Thymus (tissue), 11 donors: ENCODE measurements at regions not wholly inside any gene's neighbourhood (a gene's known extent, or its start where the extent isn't known, plus 50 kb on each side); places are given as distances from the start of the nearest gene placed in this dataset.
A peak's percentile ranks its signal among the peaks of the same experiment; 100 is the strongest.
"Not testable (repeated sequence)": the region's sequence is repeated elsewhere in the genome, so short reads cannot be mapped to it uniquely, and the experiment has no call there.

ENCODE experiments used
- DNase-seq, 9 donors: peaks; one replicate each; pipeline ENCODE4 v3.0.0-alpha.2; 2013; ENCODE audit warnings: low spot score in 9 of 9, low read depth in 6 of 9, missing footprints in 1 of 9
- H3K27ac ChIP-seq, 2 donors: one replicate each; pipeline ENCODE4 v1.5.1; 2013; ENCODE audit warnings: control low read depth in 1 of 2, low read depth in 1 of 2, low read length in 1 of 2, mild to moderate bottlenecking in 1 of 2, moderate library complexity in 1 of 2
- H3K27me3 ChIP-seq, 2 donors: one replicate each; pipeline ENCODE4 v1.5.1; 2013; ENCODE audit warnings: low read length in 1 of 2; ENCODE audit not compliant: control insufficient read depth in 2 of 2, insufficient read depth in 1 of 2
- H3K36me3 ChIP-seq, 2 donors: one replicate each; pipeline ENCODE4 v1.5.1; 2013; ENCODE audit warnings: low read length in 1 of 2, mild to moderate bottlenecking in 1 of 2, moderate library complexity in 1 of 2; ENCODE audit not compliant: control insufficient read depth in 2 of 2, insufficient read depth in 2 of 2
- H3K4me1 ChIP-seq, 2 donors: one replicate each; pipeline ENCODE4 v1.5.1; 2013; ENCODE audit warnings: low read length in 2 of 2; ENCODE audit not compliant: control insufficient read depth in 2 of 2, insufficient read depth in 2 of 2
- H3K4me3 ChIP-seq, 2 donors: one replicate each; pipeline ENCODE4 v1.5.1; 2013; ENCODE audit warnings: low read length in 2 of 2, control low read depth in 1 of 2, mild to moderate bottlenecking in 1 of 2
- H3K9me3 ChIP-seq, 2 donors: one replicate each; pipeline ENCODE4 v1.5.1; 2013; ENCODE audit warnings: low read length in 1 of 2, mild to moderate bottlenecking in 1 of 2; ENCODE audit not compliant: control insufficient read depth in 2 of 2, insufficient read depth in 1 of 2
- whole genome bisulfite sequencing: extraction: QIAGEN DNeasy Blood & Tissue Kit; methylation state at CpG from one replicate; pipeline ENCODE4 v1.1.7; 2013; 5-methylcytosine and 5-hydroxymethylcytosine counted together
- donor health status: healthy.

GRCh38 chr6:6483733-6484132, 104.8 kb upstream of the LY86 start:
- Histone ChIP-seq H3K27me3 (no peaks in the 10 kb centered on the region), H3K36me3 (no peaks in the 10 kb centered on the region), H3K4me1 (no peaks in the 10 kb centered on the region), H3K4me3 (no peak overlapping the region), H3K27ac (no peak overlapping the region), H3K9me3 (no peaks in the 10 kb centered on the region)
- DNase-seq: no peak
- WGBS: 98% methylated on average over 2 of the region's 2 CpGs

GRCh38 chr6:6484681-6485080, 103.8 kb upstream of the LY86 start:
- Histone ChIP-seq H3K4me3 (no peak overlapping the region), H3K9me3 (no peaks in the 10 kb centered on the region), H3K27ac (no peak overlapping the region), H3K4me1 (no peaks in the 10 kb centered on the region), H3K36me3 (no peaks in the 10 kb centered on the region), H3K27me3 (no peaks in the 10 kb centered on the region)
- WGBS: 90% methylated on average over 4 of the region's 4 CpGs
- DNase-seq: no peak

GRCh38 chr6:6486595-6486994, 101.9 kb upstream of the LY86 start:
- WGBS: 39% methylated on average over 3 of the region's 3 CpGs
- H3K27ac ChIP-seq: no peak overlapping the region
- DNase-seq: no peak
- no peak overlapping the region for H3K4me3 ChIP-seq
- no peaks in the 10 kb centered on the region for H3K36me3 ChIP-seq
- H3K9me3 ChIP-seq: no peaks in the 10 kb centered on the region
- no peaks in the 10 kb centered on the region for H3K27me3 ChIP-seq
- no peaks in the 10 kb centered on the region for H3K4me1 ChIP-seq

- WGBS: 90% methylated on average over 4 of the region's 4 CpGs
- DNase-seq: no peak
- Histone ChIP-seq H3K4me1 (no peaks in the 10 kb centered on the region), H3K9me3 (no peaks in the 10 kb centered on the region), H3K27ac (no peak overlapping the region), H3K27me3 (no peaks in the 10 kb centered on the region), H3K36me3 (no peaks in the 10 kb centered on the region), H3K4me3 (no peak overlapping the region)
Observed at GRCh38 chr6:6491761-6492160, 96.8 kb upstream of the LY86 start.

- Histone ChIP-seq H3K9me3 (no peaks in the 10 kb centered on the region), H3K27ac (no peak overlapping the region), H3K36me3 (no peaks in the 10 kb centered on the region), H3K4me1 (no peaks in the 10 kb centered on the region), H3K27me3 (no peaks in the 10 kb centered on the region), H3K4me3 (no peak overlapping the region)
- DNase-seq: no peak
- 86% methylated on average over 5 of the region's 5 CpGs for WGBS
Observed at GRCh38 chr6:6492675-6493074, 95.8 kb upstream of the LY86 start.

- H3K4me1 ChIP-seq, H3K9me3 ChIP-seq, H3K4me3 ChIP-seq, H3K27me3 ChIP-seq, H3K27ac ChIP-seq, H3K36me3 ChIP-seq: not testable (repeated sequence)
- WGBS: 88% methylated on average over 7 of the region's 7 CpGs
- peak in 2 of 9 donors; percentile 24 to 28 for DNase-seq
Observed at GRCh38 chr6:6494139-6494538, 94.4 kb upstream of the LY86 start.

GRCh38 chr6:6494677-6495076, 93.8 kb upstream of the LY86 start:
- no peaks in the 10 kb centered on the region for H3K4me1 ChIP-seq
- peak in 3 of 9 donors; percentile 21 to 49 (median 28) for DNase-seq
- no peak overlapping the region for H3K27ac ChIP-seq
- no peaks in the 10 kb centered on the region for H3K27me3 ChIP-seq
- WGBS: 47% methylated on average over 6 of the region's 6 CpGs
- no peaks in the 10 kb centered on the region for H3K36me3 ChIP-seq
- no peak overlapping the region for H3K4me3 ChIP-seq
- no peaks in the 10 kb centered on the region for H3K9me3 ChIP-seq

- WGBS: 95% methylated on average over 3 of the region's 3 CpGs
- Histone ChIP-seq H3K27ac (no peak overlapping the region), H3K9me3 (no peaks in the 10 kb centered on the region), H3K27me3 (no peaks in the 10 kb centered on the region), H3K4me3 (no peak overlapping the region), H3K4me1 (no peaks in the 10 kb centered on the region), H3K36me3 (no peaks in the 10 kb centered on the region)
- no peak for DNase-seq
Observed at GRCh38 chr6:6495851-6496250, 92.7 kb upstream of the LY86 start.

- no peak for DNase-seq
- no peaks in the 10 kb centered on the region for H3K4me1 ChIP-seq
Observed at GRCh38 chr6:6497541-6497940, 91.0 kb upstream of the LY86 start.

GRCh38 chr6:6497976-6498375, 90.5 kb upstream of the LY86 start:
- H3K9me3 ChIP-seq: no peaks in the 10 kb centered on the region
- H3K4me1 ChIP-seq: no peaks in the 10 kb centered on the region
- no peak overlapping the region for H3K4me3 ChIP-seq
- no peaks in the 10 kb centered on the region for H3K36me3 ChIP-seq
- 95% methylated on average over 1 of the region's 1 CpG for WGBS
- peaks cover 0 to 3% of the 10 kb centered on the region in 2 donors for H3K27me3 ChIP-seq
- no peak for DNase-seq
- no peak overlapping the region for H3K27ac ChIP-seq

More at GRCh38 chr6:6497541-6497940, 91.0 kb upstream of the LY86 start:
- no peak overlapping the region for H3K27ac ChIP-seq
- H3K4me3 ChIP-seq: no peak overlapping the region
- WGBS: 98% methylated on average over 10 of the region's 10 CpGs
- H3K36me3 ChIP-seq: no peaks in the 10 kb centered on the region
- H3K9me3 ChIP-seq: no peaks in the 10 kb centered on the region
- H3K27me3 ChIP-seq: peaks cover 0 to 3% of the 10 kb centered on the region in 2 donors
